ENCODE measurements at regions not wholly inside any gene's neighbourhood (a gene's known extent, or its start where the extent isn't known, plus 50 kb on each side); places are given as distances from the start of the nearest gene placed in this dataset.

DNA sequence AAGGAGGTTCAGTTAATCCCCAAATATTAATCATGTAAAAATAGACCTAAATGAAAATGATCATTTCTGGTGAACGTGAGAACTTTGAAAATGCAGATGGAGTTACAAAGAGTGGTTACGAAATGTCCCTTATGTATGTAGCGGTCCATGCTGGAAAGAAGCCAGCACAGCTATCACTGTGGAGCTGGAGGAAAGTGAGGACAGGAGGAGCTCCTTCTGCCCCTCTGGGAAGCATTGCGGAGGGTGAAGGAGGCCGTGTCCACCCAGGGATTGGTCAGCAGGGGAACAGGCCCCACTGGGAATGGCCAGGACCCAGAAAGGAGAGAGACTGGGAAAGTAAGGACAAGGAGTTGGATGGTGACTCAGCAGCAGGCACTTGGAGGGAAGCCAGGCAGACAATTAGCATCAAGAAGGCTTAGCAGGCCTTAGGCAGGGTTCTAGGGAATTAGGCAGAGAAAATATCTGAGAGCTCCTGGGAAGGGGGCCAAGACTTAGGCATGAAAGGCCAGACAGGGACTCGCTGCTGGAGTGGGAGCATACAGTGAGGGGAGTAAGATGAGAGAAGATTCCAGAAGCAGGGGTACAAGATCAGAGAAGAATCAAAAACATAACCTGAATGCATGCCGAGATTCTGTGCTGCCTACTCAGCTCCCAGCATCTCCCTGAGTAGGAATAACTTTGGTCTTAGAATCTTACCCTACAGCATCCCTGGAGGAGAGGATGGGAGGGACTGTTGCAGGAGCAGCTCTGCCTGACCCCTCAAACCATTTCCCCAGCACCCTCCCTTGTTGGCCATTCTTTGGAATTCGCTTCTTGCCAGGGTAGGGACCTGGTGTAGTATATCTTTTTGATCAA is 171.0 kb upstream of the UMPS start:
- no peak for DNase-seq

DNA sequence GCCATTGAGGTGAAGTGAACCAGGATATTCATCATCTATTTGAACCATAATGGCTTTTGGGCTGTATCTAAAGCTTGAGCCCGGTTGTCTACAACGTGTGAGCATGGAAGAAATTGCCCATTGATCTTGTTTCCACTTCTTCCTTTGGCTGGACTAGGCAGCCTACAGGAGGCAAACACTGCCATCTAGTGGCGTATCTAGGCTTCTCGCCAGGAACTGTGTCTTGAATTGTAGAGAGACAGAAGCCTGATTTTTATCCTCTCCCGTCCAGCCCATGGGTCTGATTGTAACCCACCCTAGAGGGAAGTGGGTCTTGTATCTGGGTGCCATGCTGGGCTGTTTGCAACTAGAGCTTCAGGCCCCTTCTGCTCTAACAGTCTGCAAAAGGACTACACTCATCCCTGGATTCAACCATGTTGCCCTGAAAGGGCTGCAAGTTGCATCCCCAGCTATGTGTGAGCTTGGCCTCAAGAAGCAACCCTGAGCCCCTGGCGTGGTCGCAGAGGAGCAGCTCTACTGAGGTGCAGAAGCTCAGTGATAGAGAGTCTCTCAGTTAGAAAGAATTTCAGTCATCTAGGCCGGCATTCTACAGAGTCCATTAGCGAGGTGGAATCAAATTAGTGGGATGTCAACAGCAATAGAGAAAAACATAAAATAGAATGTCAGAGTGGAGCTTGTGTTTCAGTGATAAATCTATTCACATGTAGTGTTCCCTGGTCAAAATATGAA is 170.2 kb upstream of the UMPS start:
- DNase-seq = peak; percentile 21

DNA sequence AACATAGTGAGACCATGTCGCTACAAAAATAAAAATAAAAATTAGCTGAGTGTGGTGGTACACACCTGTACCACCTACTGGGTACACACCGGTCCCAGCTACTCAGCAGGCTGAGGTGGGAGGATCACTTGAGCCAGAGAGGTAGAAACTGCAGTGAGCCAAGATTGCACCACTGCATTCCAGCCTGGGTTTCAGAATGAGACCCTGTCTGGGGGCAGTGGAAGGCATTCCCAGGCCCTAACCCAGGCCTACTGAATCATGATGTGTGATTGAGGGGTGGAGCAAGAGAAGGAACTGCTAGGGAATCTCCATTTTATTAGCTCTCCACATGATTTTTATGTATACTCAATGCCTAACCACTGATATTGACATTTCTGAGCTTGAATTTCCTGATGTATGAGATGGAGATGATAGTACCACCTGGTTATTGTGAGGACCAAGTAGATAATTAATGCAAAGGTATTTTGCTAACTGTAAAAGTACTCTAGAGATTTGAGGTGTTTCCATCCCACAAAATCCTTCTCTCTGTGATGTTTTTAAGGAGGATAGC is 169.5 kb upstream of the UMPS start:
- no peak for DNase-seq

DNA sequence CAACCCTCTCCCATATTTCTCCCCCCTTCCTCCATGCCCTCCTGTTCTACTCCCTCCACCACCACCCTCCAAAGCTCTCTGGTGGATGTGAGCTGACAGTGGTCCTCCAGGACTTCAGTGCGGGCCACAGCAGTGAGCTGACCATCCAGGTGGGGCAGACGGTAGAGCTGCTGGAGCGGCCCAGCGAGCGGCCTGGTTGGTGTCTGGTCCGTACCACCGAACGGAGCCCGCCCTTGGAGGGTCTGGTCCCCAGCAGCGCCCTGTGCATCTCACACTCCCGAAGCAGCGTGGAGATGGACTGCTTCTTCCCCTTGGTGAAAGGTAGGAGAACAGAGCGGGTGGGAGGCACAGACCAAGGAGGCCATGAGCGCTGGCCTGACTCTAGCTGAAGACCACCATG is 167.5 kb upstream of the UMPS start:
- DNase-seq = no peak

DNA sequence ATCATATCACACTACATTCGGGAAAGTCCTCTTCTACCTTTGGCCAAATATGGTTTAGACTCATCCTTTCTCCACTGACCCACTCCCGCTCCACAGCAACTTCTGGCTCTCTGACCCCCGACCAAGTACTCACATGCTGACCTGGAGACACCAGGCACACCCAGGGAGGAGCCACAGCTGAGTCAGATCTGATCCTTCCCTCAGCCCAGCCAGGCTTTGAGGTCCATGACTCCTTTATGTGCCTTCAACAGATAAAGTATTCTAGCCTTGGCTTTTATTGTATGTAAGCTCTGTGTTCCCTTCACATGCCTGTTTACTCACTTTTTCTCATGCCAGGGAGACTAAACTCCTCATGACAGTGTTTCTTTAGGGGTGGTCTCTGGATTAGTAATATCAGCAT is 166.9 kb upstream of the UMPS start:
- no peak for DNase-seq

DNA sequence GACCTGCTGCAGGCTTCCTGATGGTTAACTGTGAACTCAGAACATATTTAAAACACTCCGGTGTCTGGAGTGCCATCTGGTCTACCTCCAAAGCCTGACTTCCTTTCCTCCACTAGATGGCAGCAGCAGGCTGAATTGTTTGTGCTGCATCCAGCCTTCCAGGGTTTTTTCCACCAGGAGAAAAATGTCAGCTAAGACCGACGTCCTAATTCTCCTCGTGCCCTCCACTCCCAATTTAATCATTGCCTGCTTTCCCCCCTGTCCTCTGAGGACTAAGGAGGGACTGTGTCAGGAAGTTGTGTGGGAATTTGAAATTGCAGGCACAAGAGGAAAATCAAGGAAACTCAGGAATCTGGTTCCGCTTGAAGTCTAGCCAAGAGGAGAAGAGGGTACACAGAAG is 165.2 kb upstream of the UMPS start:
- DNase-seq = no peak

DNA sequence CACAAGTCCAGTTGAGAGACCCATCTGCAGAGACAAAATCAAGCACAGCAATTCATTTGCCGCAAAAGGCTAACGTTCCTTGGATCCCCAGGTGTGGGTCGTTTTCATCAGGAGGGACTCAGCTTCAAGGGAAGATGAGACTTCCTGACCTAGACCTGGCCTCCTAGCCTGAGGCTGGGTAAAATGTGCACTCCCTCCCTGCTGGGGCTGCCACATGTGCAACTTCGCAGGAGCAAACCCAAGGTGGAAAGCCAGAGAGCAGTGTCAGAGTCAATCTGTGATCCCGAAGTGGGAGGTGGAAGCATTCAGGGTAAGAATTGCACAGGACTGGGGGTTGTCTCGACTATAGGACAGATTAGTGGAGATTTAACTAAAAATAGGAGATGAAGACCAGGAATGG is 164.7 kb upstream of the UMPS start:
- DNase-seq = no peak

DNA sequence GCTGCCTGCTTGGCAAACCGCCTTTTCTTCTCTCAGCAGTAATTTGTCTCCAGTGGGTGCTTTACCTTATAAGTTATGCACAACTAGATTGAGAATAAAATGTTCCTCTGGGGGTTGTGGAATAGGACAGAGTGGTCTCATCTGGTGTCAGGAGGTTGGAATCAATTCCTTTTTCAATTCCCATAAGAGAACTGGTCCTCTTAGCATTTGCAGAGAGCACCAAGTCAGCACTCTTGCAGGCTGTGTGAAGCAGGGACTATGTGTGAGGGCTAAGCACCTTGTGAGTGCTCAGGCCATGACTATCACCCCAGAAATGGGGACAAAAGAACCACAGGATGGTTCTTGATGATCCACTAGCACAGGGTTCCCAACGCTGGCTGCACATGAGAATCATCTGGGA is 163.6 kb upstream of the UMPS start:
- no peak for DNase-seq

DNA sequence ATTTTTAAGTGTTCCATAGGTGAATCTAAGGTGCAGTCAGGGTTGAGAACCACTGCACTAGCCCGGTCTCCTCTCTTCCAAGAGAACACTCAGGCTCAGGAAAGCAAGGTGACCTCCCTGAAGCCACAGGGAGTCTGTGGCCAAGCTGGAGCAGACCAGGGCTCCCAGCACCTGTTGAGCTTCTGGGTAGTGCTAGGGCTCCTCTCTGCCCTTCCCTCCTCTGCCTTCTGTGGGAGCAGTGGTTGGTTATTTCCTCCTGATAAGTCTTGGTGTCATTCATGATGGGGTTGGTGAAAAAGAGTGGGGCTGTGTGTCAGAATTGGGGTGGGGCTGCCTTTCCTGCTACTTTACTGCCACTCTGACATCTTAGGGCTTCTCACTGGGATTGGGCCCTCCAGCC is 163.1 kb upstream of the UMPS start:
- DNase-seq = no peak

DNA sequence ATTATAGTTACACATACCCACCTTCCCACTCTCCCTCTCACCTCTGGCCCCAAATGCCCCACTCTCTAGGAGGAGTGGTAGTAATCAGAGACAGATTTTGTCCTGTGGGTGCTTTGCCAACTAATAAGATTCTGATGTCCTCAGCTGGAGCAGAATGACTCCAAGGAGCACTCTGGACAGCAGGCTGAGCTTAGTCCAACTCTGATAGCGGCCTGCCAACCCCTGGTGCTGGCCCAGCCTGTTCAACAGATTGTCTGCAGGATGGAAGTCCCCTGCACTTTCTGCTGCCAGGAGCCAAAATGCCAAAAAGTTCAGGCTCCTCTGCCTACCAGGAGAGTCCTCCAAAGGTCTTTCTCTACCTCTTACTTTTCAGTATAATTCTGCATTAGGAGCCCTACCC is 160.5 kb upstream of the UMPS start:
- no peak for DNase-seq

DNA sequence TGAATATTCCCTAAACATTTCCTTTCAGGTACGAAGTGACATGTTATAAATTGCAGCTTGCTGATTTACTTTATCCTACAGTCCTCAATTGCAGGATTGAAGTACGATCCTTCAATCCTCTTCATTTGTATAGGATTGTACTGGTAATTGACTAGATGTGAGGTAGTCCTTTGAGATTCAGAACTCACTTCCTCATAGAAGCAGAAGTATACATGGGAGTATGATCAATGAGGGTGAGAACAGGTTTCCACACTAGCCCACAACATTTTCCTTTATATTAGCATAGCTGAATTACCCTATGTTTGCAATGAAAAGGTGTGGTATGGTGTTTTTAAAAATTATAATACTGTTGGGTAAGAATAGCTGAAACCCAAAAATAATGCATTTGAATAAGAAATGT is 160.0 kb upstream of the UMPS start:
- DNase-seq = no peak

DNA sequence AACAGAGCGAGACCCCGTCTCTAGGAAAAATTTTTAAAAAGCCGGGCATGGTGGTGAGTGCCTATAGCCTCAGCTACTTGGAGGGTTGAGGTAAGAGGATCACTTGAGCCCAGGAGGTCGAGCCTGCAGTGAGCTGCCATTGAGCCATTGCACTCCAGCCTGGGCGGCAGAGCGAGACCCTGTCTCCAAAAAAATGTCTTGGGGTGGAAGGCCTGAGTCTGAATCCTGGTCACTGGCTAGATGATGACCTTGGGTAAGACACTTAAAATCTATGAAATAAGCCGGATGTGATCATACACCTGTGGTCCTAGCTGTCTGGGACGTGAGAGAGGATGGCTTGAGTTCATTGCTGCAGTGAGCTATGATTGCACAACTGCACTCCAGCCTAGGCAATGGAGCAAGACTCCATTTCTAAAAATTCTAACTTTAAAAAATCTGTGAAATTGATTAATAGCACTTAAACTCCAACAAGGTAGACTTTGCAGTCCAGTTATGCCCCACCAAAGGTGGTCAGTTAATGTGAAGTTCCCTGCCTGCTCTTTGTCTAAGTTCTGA is 157.3 kb upstream of the UMPS start:
- DNase-seq = no peak

DNA sequence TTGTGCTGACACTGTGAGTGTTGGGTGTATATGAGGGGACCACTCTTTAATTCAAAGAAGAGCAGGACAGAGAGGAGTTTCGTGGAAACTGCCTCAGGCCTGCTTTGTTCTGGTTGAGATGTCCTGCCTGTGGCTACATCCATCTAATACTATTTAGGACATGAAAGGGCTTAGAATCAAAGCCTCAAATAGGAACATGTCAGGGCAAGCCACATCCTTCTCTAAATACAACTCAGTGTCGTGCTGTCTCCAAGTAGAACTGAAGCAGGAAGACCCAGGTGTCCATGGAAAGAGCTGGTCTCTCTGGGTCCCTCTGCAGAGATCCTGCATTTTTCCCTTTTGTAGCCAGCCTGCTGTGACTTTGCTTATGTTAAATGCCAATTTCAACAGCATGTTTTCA is 156.2 kb upstream of the UMPS start:
- no peak for DNase-seq

DNA sequence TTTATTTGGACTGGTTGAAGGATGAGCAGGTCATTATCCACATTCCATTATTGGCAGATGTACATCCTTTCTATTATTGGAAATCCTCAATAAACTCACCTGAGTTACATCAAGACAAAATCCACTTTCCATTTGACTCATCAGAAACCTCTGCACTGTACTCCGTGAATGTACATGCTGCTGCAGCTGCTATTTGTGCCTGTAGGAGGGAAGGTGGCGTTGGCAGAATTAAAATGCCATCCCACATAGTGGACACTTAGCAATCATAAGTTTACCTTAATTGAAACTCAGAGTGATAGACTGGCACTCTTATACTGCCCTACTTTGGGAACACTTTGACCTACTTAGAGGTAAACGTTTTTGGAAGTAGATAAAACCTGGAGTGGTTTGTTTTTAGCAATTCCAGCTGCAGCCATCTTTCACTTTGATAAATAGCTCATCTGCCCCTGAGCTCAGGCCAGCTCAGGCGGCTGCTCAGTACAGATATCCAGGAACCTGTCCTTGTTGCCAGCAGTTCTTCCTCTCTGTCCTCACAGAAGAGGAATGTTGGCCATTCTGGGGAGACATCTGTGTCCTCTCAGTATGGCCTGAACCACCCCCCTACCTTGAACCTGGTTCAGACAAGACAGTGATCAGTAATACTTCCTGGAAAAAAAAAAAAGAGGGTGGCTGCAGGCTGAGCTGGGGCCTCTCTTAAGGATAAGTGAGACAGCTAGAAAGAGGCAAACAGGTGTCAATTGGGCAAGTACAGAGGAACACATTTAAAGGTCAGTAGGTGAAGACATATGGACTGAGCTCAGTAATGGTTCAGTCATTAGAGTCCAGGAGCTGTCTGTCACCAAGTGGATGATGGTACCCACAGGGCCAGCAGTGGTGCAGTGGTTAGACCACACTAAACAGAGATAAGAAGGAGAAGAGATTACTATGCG is 153.4 kb upstream of the UMPS start:
- DNase-seq = no peak

DNA sequence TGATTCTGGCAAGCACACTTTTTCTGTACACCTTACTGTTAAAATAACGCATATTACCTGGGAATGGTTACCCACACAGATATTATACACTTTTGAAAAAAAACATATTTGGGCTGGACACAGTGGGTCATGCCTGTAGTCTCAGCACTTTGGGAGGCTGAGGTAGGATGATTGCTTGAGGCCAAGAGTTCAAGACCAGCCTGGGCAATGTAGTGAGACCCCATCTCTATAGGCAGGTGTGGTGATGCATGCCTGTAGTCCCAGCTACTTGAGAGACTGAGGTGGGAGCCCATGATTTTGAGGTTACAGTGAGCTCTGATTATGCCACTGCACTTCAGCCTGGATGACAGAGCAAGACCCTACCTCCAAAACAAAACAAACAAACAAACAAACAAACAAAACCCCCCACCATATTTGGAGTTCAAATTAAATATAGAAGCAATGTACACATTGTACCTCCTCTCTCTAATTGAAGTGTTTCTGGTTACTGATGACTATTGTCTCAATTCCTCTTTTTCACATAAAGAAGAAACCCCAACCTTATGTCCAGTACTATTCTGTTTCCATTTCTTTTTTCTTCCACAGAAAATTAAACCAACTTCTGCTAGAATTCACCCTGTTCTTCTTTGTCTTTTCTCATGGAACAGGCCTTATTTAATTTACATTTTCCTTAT is 152.6 kb upstream of the UMPS start:
- DNase-seq = no peak

DNA sequence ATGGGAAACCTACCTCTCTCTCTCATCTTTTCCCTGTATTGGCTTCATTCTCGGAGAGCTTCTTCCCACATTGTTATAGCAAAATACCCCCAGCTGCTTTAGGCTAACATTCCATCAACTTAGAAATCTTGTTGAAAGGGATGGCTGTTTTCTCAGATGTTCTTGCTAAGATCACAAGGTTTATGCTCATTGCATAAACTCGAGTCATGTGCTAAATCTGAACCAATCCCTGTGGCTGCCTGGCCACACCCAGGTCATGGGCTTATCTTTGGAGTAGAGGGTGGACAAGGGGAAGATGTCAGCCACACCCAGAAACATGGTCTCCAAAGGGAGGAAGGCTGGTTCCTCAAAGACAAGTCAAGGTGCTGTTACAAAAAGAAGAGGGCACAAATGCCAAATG is 150.6 kb upstream of the UMPS start:
- DNase-seq = no peak

DNA sequence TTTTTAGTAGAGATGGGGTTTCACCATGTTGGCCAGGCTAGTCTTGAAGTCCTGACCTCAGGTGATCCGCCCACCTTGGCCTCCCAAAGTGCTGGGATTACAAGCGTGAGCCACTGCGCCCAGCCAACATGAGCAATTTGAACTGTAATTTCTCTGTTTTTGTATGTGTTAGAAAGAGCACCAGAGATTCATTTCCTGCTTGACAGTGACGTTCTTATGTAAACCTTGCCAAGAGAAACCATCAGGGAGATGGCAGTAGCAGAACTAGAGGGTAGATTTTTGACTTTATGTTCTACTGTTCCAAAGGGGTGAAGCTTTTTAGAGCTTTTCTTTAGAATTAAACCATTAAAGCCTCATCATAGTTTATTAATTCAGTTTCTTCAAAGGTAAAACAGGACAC is 148.1 kb upstream of the UMPS start:
- DNase-seq = no peak

DNA sequence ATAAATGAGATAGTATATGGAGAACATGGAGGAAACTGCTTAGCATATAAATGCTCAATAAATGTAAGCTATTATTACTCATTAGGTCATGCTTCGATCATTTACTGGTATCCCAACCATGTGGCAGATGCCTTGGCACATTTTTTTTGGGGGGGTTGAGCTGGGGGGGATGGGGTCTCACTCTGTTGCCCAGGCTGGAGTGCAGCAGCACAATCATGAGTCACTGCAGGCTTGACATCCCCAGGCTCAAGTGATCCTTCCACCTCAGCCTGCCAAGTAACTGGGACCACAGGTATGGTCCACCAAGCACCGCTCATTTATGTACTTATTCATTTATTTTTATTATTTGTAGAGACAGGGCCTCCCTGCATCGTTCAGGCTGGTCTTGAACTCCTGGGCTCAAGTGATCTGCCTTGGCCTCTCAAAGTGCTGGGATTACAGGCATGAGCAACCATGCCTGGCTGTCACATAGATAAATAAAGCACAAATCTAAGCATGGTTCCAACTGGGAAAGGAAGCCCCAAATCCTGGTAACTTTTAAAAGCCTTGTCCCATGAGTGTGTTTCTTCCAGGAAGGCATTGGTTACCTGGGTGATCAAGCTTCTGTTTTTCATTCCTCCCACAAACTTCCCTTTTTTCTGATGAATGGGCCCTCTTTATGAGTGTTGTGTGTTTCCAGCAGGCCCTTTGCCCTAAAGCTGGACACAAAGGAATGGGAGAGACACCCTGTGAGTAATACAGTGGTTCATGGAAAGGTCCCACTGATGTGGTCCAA is 147.4 kb upstream of the UMPS start:
- no peak for DNase-seq

DNA sequence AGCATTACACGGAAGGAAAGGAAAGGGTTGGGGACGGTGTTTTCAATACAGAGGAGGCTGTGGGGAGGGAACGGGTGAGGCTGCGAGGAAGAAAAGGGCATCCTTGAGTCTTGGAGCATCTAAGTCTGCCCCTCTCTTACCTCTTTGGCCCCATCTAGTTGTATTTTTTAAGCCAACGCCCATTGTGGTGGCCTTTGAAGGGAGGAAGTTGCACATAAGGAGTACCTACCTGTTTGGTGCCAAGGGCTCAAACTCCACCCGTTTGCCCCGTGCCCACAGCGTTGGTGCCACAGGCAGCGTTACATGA is 146.1 kb upstream of the UMPS start:
- DNase-seq = no peak

DNA sequence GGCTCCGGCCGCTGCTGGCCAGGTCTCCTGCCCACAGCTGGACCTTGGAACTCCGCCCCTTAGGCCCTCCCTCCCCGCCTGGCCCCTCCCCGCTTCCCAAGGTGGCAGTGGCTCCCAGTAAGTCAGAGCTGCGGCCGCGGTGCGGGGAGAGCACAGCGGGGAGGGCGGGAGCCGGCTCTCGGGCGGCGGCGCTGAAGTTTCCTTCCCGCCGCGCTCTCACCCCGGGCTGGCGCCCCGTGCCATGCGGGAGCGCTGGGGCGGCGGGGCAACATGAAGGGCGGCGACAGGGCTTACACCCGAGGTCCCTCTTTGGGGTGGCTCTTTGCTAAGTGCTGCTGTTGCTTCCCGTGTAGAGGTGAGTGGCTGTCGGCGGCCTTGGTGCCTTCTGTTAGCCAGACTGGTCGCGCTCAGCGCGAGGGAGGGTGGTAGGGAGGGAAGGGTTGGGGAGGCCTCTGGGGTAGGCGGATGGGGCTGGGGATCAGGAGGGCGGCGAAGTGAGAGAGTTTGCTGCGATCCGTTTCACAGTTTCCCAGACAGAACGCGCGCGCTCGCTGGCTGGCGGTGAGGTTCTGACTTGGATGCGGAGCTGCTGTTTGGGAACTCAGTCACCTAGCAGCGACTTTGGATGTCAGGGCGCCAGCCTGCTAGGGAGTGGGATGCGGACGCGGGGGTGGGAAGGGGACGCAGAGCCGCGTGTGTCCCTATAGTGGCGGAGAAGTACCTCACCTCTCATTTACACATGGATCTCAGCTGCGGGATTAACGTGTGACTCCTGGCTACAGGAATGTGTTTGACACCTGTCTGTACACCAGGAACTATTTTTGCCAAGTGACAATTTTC is 145.5 kb upstream of the UMPS start:
- no peak for DNase-seq

Data from NK-92 treated with Interleukin-12 subunit alpha and Interleukin-12 subunit beta, amount 100 ng/mL, for 24 hours (cell line).